GM20000 (cell line): ENCODE measurements at regions not wholly inside any gene's neighbourhood (a gene's known extent, or its start where the extent isn't known, plus 50 kb on each side); places are given as distances from the start of the nearest gene placed in this dataset.

Experiments
- DNase-seq: peaks from one replicate; pipeline ENCODE4 v3.0.0; 2012; ENCODE audit warnings: low spot score
- TF ChIP-seq, protein P1 (sequence below): IDR thresholded peaks from 2 replicates; pipeline ENCODE4 v1.5.1; 2012; ENCODE audit warnings: mild to moderate bottlenecking, control low read depth; ENCODE audit errors: extremely low read depth, missing control alignments

DNA sequence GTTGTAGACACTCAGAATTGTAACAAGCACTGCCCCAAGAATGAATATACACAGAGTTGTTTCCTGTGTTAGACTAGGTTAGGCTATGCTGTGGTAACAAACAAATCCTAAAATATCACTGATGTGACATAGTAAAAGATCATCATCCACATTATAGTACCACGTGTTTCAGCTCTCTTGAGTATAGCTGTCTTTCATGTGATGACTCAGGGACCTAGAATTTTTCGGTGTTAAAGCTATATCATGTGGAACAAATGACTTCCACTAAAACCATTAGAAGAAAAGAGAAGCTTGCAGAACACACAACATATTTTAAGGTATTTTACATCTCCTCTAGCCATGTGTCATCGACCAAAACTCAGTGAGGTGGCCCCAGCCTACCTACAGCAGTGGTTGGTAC lies 307.9 kb upstream of the RBMS3 start:
- no peak for DNase-seq
- TF ChIP-seq, protein P1, sequence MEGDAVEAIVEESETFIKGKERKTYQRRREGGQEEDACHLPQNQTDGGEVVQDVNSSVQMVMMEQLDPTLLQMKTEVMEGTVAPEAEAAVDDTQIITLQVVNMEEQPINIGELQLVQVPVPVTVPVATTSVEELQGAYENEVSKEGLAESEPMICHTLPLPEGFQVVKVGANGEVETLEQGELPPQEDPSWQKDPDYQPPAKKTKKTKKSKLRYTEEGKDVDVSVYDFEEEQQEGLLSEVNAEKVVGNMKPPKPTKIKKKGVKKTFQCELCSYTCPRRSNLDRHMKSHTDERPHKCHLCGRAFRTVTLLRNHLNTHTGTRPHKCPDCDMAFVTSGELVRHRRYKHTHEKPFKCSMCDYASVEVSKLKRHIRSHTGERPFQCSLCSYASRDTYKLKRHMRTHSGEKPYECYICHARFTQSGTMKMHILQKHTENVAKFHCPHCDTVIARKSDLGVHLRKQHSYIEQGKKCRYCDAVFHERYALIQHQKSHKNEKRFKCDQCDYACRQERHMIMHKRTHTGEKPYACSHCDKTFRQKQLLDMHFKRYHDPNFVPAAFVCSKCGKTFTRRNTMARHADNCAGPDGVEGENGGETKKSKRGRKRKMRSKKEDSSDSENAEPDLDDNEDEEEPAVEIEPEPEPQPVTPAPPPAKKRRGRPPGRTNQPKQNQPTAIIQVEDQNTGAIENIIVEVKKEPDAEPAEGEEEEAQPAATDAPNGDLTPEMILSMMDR = no peak

DNA sequence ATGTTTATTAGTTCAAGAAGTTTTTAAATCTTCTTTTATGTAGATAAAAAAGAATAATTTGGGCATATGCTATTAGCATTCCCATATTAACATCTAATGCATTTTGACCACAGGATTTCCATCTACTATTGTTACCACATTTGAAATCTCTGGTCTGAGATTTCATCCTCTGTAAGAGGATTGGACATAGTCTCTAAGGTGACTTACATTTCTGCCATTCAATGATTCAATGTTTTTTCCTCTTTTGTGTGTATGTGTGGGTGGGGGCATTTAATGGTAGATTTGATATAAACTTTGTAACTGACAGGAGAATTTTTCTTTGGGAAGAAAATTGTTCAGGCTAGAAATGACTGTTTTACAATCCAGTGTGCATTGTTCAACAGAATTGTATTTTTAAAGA lies 307.3 kb upstream of the RBMS3 start:
- DNase-seq = no peak
- TF ChIP-seq, protein P1 = no peak

DNA sequence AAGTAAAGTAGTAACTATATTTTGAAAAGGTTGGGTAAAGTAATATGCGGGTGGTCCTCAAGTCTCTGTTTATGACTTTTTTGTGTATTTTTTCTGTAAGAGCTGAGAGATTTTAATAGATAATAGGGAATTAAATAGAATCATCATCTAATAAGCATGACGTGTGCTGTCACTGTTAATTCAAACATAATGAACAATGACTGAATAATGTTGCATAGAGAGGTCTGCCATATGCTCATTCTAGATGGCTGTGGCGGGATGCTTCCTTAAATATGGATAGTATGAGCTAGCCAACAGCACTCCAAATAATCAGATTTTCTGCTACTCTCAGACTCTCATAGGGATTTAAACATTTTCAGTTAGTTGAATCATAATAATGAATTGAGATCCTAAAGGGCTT lies 302.8 kb upstream of the RBMS3 start:
- TF ChIP-seq, protein P1 = no peak
- no peak for DNase-seq

DNA sequence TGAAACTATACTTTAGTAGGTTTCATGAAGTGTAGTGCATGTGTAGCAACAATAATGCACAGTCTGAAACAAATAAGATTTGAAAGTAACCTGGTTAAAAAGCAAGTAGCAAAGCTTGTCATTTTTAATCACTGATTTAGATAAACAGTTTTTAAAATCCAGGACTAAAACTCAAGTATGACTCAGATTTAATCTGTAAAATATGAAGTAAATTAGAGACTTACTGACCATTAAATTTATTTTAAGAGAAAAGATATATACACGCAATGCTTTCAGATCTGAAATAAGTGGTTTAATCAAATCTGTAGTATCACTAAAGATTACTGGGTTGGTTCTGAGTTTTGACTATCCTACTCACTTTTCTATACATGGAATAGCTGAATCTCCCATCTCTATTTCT lies 300.7 kb upstream of the RBMS3 start:
- TF ChIP-seq, protein P1 = no peak
- no peak for DNase-seq

DNA sequence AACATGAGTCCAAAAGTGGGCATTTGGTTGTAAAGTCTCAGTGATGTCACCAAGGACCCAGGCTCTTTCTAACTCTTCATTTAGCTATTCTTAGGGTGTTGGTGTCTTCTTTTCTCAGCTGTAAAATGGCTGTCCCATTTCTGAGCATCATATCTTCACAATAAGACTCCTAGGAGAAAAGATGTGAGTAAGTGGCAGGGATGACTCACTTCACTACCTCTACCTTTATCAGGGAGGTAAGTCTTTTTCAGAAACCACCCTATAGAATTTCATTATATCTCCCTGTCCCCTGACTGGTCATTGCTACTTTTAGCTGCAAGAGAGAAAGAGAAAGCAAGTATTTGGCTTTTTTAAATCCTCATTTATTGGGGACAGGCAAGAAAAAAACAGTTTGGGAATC lies 300.2 kb upstream of the RBMS3 start:
- DNase-seq = no peak
- TF ChIP-seq, protein P1 = no peak

DNA sequence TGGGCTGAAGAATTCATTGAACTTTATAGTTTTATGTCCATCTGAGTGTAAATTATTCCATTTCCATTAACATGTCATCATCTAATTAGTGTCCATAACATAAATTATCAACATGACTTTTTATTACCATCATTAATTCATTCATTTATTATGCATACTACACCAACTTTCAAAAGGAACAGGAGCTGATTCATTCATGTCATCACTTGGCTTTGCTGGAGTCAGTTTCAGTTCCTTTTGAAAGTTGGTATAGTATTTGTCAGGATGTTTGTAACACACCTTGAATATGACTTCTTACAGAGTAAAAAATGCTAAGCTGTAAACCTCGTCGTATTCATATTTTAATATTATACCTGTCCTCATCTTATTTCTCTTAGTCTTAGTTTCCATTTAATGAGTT lies 298.0 kb upstream of the RBMS3 start:
- TF ChIP-seq, protein P1 = no peak
- DNase-seq = no peak

DNA sequence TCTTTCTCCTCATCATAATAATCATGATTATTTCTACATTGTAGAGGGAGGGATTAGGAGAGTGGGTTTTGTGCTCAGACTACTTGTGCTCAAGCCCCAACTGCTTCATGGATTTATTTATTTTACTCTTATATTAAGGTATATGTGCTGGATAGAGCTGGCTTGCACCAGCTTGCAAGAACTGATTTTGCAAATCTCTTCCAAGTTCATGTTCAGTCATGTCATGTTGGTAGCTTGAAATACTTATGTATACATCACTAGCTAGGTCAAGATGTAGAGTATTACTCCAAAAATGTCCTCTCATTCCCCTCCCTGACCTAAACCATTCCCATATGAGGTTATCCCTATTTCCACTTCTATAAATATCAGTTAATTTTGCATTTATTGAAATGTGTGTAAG lies 293.9 kb upstream of the RBMS3 start:
- no peak for DNase-seq
- TF ChIP-seq, protein P1 = no peak
